ENCODE measurements at regions not wholly inside any gene's neighbourhood (a gene's known extent, or its start where the extent isn't known, plus 50 kb on each side); places are given as distances from the start of the nearest gene placed in this dataset.
"Not testable (repeated sequence)": the region's sequence is repeated elsewhere in the genome, so short reads cannot be mapped to it uniquely, and the experiment has no call there.

GRCh38 chr21:5103880-5104561 lies 5417.4 kb upstream of the TPTE start:
- DNase-seq (ENCODE audit: low spot score) = not testable (repeated sequence)

- not testable (repeated sequence) for DNase-seq (ENCODE audit: low spot score)
Observed at GRCh38 chr21:5104562-5104928, 5416.8 kb upstream of the TPTE start.

GRCh38 chr21:5105939-5106708 lies 5415.3 kb upstream of the TPTE start:
- DNase-seq (ENCODE audit: low spot score) = not testable (repeated sequence)

DNA sequence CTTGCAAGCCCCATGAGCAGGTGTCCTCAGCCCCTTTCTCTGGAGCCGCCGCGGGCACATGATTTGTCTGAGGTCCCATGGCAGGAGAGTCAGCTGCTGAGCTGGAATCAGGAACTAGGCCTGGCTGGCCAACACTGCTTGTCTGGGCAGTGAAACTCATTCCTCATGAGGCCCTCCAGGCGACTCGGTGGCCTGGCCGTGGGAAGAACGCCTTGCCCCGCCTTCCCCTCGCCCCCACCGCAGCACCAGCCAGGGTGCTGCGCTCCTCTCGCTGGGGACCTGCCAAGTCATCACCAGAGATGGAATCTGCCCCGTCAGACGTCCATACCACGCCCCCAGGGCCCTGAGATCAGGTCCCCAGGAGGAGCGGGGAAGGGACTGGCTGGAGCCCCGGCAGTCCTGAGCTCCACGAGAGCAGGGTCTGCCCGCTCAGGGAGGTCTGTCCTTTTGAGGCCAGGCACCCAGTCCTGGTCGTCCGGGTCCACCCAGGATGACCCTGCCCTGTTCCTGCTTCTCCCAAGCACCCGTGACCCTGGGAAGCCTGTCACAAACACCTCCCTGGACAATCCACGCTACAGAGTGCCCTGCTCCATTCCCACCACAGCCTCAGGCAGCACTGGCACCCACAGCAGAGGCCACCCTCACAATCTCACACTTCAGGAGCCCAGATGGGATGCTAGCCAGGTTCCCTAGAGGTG lies 5414.5 kb upstream of the TPTE start:
- not testable (repeated sequence) for DNase-seq (ENCODE audit: low spot score)

DNA sequence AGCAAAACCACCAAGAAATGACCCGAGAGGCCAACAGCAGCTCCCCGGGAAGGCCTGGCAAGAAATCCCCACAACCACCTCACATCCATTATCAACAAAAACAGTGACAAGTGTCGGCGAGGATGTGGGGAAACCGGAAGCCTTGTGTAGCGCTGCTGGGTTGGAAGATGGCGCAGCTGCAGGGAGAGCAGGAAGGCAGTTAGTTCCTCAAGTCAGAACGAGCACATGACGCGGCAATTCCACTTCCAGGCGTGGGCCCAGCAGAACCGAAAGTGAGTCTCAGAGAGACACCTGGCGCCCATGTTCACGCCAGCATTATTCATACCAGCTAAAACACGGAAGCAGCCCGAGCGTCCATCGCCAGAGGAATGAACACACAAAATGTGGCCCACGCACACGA lies 5413.7 kb upstream of the TPTE start:
- DNase-seq (ENCODE audit: low spot score) = not testable (repeated sequence)

DNA sequence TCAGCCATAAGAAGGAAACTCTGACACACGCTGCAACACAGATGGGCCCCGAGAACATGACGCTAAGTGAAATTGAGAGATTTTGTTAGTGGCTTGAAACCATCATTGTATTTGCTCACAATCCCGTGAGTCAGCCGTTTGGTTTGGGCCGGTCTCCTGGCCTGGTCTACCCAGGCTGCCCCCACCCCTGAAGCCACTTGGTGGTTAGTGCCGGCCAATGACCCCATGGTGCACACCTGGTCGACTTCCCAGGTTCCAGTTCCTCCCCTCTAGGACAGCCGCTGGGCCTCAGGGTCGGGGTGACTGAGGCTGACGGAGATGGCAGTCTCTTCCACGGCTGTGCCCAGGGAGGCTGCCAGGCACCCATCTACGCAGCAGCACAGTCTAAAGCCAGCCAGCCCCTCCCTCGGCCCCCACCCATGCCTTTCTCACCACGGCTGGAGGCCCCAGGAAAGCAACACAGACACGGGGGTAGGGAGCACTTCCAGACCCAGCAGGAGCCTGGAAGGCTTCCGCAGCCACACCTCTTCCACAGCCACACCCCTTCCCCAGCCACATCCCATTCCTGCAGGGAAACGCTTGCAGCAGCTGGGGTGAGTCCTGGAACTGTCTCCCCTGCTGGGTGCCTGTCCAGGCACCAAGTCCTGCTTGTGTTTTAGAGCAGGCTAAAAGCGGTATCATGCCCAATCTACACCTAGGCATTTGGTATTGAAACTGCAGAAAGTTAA lies 5413.2 kb upstream of the TPTE start:
- not testable (repeated sequence) for DNase-seq (ENCODE audit: low spot score)

- not testable (repeated sequence) for DNase-seq (ENCODE audit: low spot score)
Observed at GRCh38 chr21:5111197-5111596, 5410.2 kb upstream of the TPTE start.

DNA sequence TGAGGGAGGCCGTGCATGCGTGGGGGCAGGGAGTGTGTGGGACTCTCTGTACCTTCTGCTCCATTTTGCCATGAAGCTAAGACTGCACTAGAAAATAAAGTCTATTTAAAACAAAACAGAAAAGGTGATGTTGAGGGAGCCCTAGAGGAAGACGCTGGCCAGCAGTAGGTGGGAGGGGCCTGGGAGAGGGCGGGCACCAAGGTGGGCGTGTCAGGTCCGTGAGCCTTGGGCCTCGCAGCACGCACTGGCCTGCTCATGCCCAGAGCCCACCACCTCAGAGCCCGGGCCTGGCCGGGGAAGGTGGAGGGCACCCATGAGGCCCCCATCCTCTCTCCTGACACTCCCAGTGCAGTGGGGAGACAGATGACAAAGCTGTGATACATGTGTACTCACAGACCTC lies 5408.3 kb upstream of the TPTE start:
- DNase-seq (ENCODE audit: low spot score) = not testable (repeated sequence)

DNA sequence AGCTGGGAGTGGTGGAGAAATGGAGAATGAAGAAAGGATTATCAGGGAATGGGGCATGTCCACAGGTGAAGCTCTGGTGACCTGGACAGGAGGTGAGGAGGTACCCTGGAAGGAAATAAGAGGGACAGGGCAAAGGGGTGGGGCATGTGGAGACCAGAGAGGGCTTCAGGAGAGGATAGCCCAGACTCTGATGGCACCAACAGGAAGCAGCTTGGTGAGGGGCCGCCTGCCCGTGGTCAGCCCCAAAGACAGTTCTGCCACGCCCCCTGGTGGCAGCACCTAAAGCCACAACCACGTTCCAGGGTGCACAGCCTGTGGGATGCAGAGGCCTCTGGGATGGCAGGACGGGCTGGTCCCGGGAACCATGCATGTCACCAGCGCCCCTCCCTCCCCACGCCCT lies 5406.9 kb upstream of the TPTE start:
- DNase-seq (ENCODE audit: low spot score) = not testable (repeated sequence)

GRCh38 chr21:5114893-5115645 lies 5406.3 kb upstream of the TPTE start:
- DNase-seq (ENCODE audit: low spot score) = not testable (repeated sequence)

DNA sequence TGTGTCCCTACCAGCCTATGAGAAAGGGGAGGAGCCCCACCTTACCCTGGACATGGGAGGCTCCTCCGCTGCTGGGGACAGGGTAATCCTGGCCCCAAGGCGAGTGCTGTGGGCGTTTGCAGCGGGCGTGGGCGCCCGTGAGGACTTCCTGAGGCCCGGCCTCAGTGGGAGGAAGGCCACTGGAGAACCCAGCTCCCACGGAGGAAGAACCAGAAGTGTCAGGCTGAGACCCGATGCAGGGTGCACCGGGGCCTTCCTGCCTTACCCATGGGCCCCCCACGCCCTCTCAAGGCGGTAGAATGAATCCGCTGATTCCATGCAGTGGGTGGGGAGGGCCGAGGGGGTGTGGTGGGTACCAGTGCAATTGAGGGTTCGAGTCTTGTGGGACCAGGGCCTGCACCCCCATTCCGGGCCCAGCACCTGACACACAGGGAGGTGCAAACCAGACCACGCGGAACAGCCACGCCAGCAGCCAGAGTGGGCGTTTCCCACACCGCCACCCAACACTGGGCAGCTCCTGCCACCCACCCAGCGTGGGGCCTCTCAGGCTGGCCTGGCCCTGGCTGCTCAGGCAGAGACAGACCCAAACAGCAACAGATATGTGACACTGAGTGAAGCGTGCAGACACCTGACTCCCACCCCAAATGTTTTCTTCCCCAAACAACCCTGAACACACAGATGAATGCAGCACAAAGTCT lies 5405.6 kb upstream of the TPTE start:
- not testable (repeated sequence) for DNase-seq (ENCODE audit: low spot score)

- DNase-seq (ENCODE audit: low spot score) = not testable (repeated sequence)
Observed at GRCh38 chr21:5116344-5117123, 5404.8 kb upstream of the TPTE start.

DNA sequence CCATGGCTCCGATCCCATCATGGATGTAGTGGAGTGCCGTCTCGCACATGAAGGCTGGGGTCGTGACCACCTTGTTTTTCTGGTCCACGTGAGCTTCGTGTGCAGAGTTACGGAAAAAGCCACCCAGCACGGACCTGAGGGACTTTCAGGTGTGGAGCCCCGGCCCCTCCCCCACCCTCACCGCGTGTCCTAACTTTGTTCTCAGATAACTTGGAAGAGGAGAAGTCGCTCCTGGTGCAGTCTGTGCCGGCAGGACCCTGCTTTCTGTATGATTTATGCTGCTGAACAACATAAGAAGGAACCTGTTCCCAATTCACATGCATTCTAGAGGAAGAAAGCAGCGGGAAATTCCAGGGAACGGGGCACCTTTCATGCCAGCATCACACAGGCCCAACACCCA lies 5404.2 kb upstream of the TPTE start:
- not testable (repeated sequence) for DNase-seq (ENCODE audit: low spot score)

DNA sequence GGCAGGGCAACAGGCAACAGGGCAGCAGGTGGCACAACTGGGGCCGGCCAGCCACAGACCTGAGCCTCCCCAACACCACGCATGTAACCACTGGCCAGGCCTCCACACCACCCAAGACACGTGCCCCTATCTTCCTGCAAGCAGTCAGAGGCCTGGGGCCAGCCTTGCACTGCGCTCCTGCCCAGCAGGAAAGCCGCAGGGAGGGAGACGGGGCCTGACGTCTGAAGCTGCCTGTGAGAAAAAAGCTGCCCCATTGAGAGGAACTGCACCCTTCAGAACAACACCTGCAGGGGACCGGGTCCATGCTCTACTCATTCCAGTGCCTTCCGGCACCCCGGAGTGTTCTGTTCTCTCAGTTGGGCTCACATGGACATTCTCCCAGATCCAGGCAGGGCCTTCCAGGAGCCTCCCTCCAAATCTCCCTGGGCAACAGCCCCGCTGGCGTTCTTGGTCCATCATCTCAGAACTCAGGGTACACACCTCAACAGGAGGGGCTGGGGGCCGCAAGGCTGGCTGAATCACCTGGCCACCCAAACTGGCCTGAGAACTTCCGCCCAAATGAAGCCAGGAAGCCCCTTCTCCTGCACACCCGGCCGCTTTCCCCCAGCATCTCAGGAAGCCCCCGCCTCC lies 5403.6 kb upstream of the TPTE start:
- DNase-seq (ENCODE audit: low spot score) = not testable (repeated sequence)

- DNase-seq (ENCODE audit: low spot score) = not testable (repeated sequence)
Observed at GRCh38 chr21:5118296-5118679, 5403.1 kb upstream of the TPTE start.

- not testable (repeated sequence) for DNase-seq (ENCODE audit: low spot score)
Observed at GRCh38 chr21:5119179-5119578, 5402.2 kb upstream of the TPTE start.

DNA sequence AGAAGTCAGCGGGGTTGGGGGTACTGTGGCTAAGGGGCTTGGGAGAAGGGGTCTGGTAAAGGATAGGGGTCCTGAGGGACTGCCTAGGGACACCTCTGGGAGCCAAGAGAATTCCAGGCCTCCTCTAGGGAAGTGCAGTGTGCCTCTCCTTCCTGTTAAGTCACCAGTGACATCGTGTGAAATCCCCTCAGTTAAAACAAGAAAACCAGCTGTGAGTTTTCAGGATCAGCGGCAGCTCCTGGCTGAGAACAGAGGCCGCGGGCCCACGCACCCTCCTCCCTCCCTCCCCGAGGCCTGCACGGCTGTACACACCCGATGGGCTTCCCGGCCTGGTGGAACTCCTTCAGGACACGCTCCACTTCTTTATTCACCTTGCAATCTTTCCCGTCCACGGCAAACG lies 5400.0 kb upstream of the TPTE start:
- DNase-seq (ENCODE audit: low spot score) = not testable (repeated sequence)

GRCh38 chr21:5121849-5122248 lies 5399.5 kb upstream of the TPTE start:
- not testable (repeated sequence) for DNase-seq (ENCODE audit: low spot score)

DNA sequence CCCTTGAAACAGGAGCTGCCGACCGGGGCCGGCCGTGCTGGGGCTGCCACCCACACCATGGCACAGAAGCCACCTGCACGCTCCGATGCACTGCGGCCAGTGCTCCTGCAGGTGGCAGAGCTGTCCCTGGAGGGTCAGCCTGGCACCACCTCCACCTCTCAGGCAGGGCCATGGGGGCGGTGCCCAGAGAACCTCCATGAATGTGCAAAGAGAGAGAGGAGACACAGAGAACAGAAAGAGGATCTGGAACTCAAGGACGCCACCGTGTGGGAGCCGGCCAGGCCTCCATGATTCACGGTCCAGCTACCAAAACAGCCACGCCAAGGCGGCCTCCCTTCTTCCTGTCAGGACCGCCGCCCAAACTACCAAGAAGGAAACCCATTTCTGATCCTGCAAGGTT lies 5397.7 kb upstream of the TPTE start:
- not testable (repeated sequence) for DNase-seq (ENCODE audit: low spot score)
